ENCODE measurements at regions not wholly inside any gene's neighbourhood (a gene's known extent, or its start where the extent isn't known, plus 50 kb on each side); places are given as distances from the start of the nearest gene placed in this dataset.

- TF ChIP-seq POLR2A (IDR thresholded peaks at IDR 0.05) (no peak), CTCF (IDR thresholded peaks at IDR 0.05) (peak in 4 of 6 experiments; percentile 21 to 40 (median 33))
These were observed 195.0 kb downstream of the ZNF621 start for GRCh38 chr3:40719660-40720287.

Data from esophagus squamous epithelium (tissue), 4 donors.